HFF-Myc (cell line): ENCODE measurements at regions not wholly inside any gene's neighbourhood (a gene's known extent, or its start where the extent isn't known, plus 50 kb on each side); places are given as distances from the start of the nearest gene placed in this dataset.

Experiments
- DNase-seq: peaks from one replicate; pipeline ENCODE4 v3.0.0-alpha.2; 2011; ENCODE audit warnings: low read depth; ENCODE audit errors: extremely low read depth
- H3K4me3 ChIP-seq: replicated peaks from 2 replicates; pipeline ENCODE4 v1.5.1; 2011; ENCODE audit warnings: low read depth, mild to moderate bottlenecking, control low read depth, low read length
- CTCF ChIP-seq: IDR thresholded peaks from 2 replicates; pipeline ENCODE4 v1.5.1; 2012; ENCODE audit warnings: mild to moderate bottlenecking, low read depth, low read length, control low read depth; ENCODE audit errors: missing control alignments

- no peak overlapping the region for H3K4me3 ChIP-seq
- no peak for DNase-seq
- no peak for TF ChIP-seq CTCF
Measured at GRCh38 chr16:6864244-6864643, 468.4 kb upstream of the RBFOX1 start.

- no peak for TF ChIP-seq CTCF
- DNase-seq: no peak
- H3K4me3 ChIP-seq: no peak overlapping the region
Measured at GRCh38 chr16:6863135-6863534, 469.5 kb upstream of the RBFOX1 start.

GRCh38 chr16:6861815-6862477 is 470.7 kb upstream of the RBFOX1 start:
- no peak for TF ChIP-seq CTCF
- no peak overlapping the region for H3K4me3 ChIP-seq
- DNase-seq: no peak

GRCh38 chr16:6861135-6861814 is 471.4 kb upstream of the RBFOX1 start:
- DNase-seq: no peak
- H3K4me3 ChIP-seq: no peak overlapping the region
- no peak for TF ChIP-seq CTCF

- no peak for DNase-seq
- H3K4me3 ChIP-seq: no peak overlapping the region
- TF ChIP-seq CTCF: no peak
Measured at GRCh38 chr16:6857575-6857974, 475.1 kb upstream of the RBFOX1 start.

GRCh38 chr16:6856578-6856977 is 476.1 kb upstream of the RBFOX1 start:
- H3K4me3 ChIP-seq: no peak overlapping the region
- DNase-seq: no peak
- TF ChIP-seq CTCF: no peak

GRCh38 chr16:6853565-6853964 is 479.1 kb upstream of the RBFOX1 start:
- no peak for TF ChIP-seq CTCF

More at GRCh38 chr16:6853565-6853964, 479.1 kb upstream of the RBFOX1 start:
- no peak overlapping the region for H3K4me3 ChIP-seq
- no peak for DNase-seq
